ENCODE measurements at regions not wholly inside any gene's neighbourhood (a gene's known extent, or its start where the extent isn't known, plus 50 kb on each side); places are given as distances from the start of the nearest gene placed in this dataset.

DNA sequence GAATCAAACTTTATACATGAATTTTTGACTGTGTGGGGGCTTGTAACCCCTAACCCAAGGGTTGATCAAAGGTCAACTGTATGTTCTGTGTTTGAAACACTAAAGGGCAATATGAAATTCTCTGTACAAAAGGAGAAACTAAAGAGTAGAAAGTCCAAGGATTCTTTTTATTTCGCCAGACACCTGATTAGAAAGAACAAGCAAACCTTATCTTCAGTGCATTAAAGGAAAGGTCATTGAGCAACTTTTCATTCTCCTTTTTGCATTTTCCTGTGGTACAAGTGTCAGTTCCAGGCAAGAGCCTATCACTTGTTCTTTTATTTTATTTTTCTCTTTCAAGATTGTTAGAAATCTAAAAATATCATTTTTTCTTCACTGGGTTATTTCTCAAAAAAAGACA is 430.1 kb upstream of the EPHA3 start:
- TF ChIP-seq POLR2A (IDR thresholded peaks at IDR 0.05; ENCODE audit: low read depth, low read length): no peak
- TF ChIP-seq POLR2AphosphoS5 (IDR thresholded peaks at IDR 0.05; ENCODE audit: low read depth, low read length): no peak

All from GM12892 (cell line).